ENCODE measurements at regions not wholly inside any gene's neighbourhood (a gene's known extent, or its start where the extent isn't known, plus 50 kb on each side); places are given as distances from the start of the nearest gene placed in this dataset.

DNA sequence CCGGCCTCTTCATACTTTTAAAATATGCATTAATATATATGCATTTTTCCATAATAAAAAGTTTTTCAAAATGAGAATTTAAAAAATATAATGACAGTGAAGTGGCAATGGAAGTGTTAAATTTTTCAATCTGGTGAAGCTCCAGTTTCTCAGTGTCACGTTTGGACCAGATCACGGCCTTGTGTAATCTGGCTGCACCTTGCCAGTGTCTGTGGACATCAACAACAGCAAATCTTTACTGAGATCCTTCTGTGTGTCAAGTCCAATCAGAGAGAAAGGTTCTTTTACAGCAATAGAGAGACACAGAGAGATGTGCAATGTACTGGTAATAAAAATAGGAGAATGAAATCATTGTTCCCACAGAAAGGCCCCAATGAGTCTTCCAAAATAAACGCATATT lies 49.8 kb upstream of the PAK1 start:
- no peak for TF ChIP-seq CTCF (IDR thresholded peaks at IDR 0.05; ENCODE audit: low read depth, low read length)
- no peak for TF ChIP-seq POLR2A (IDR thresholded peaks at IDR 0.05; ENCODE audit: extremely low read depth, insufficient read length)
- TF ChIP-seq MYC (IDR thresholded peaks at IDR 0.05; ENCODE audit: low read depth, low read length), result no peak

Data from NB4 (cell line).